Activated CD8-positive, alpha-beta memory T cell treated with anti-CD3 and anti-CD28 coated beads, Interleukin-2, amount 10 ng/mL, durations not matched to agents 7 days and 5 days (primary cell): ENCODE measurements at regions not wholly inside any gene's neighbourhood (a gene's known extent, or its start where the extent isn't known, plus 50 kb on each side); places are given as distances from the start of the nearest gene placed in this dataset.

Experiments used
- ATAC-seq: fragments of 150-1000 bp; cut with Tn5 transposase; one replicate; pipeline ENCODE4 v1.10.0; 2021; ENCODE audit warnings: moderate library complexity
- CTCF ChIA-PET: fragments of 350-600 bp; sonication (Branson Sonifier 250); formaldehyde crosslinking; loops from one replicate; lab custom pipeline; 2021; ENCODE audit warnings: antibody characterized with exemption; lab: Charles Lee
- DNase-seq: peaks from one replicate; pipeline ENCODE4 v3.0.0-alpha.2; 2020
- H3K27ac Mint-ChIP-seq: one replicate; pipeline ENCODE4 v1.8.0; 2021; ENCODE audit warnings: mild to moderate bottlenecking, mixed read lengths
- H3K27me3 Mint-ChIP-seq: one replicate; pipeline ENCODE4 v1.8.0; 2021; ENCODE audit warnings: mixed read lengths
- H3K36me3 Mint-ChIP-seq: one replicate; pipeline ENCODE4 v1.8.0; 2021; ENCODE audit warnings: mild to moderate bottlenecking, mixed read lengths
- H3K4me1 Mint-ChIP-seq: one replicate; pipeline ENCODE4 v1.8.0; 2021; ENCODE audit warnings: mixed read lengths
- H3K4me3 Mint-ChIP-seq: one replicate; pipeline ENCODE4 v1.8.0; 2021; ENCODE audit warnings: mild to moderate bottlenecking, moderate library complexity, mixed read lengths
- H3K9me3 Mint-ChIP-seq: one replicate; pipeline ENCODE4 v1.8.0; 2022; ENCODE audit warnings: low read depth, mixed read lengths

GRCh38 chr5:18032744-18033143, 398.5 kb downstream of the TAF11L14 start:
- Mint-ChIP-seq H3K4me3 (no peak overlapping the region), H3K9me3 (peaks cover 15% of the 10 kb centered on the region), H3K27ac (no peak overlapping the region), H3K36me3 (no peaks in the 10 kb centered on the region), H3K4me1 (no peaks in the 10 kb centered on the region), H3K27me3 (no peaks in the 10 kb centered on the region)
- CTCF ChIA-PET: no interaction called here
- no peak for ATAC-seq
- DNase-seq: no peak

DNA sequence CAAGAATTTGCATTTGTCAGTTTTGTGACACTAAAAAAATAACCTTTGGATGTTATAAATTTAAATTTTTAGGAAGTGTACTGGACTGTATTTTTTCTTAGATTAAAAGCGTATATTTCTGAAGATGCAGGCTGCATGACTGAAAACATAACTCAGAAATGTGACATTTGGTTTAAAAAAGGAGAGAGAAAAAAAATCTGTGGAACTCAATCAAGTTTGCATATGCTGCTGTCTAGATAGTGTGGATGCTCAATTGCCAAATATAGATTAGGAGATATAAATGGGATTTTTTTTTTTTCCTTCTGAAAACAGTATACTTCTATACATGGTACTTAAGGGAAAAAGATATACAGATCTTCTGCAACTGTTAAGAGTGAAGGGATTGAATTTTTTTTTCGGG, 402.3 kb downstream of the TAF11L14 start:
- no peak for ATAC-seq
- H3K36me3 Mint-ChIP-seq: no peaks in the 10 kb centered on the region
- no peaks in the 10 kb centered on the region for H3K27me3 Mint-ChIP-seq
- H3K4me1 Mint-ChIP-seq: no peaks in the 10 kb centered on the region
- no peak overlapping the region for H3K27ac Mint-ChIP-seq
- no peak overlapping the region for H3K4me3 Mint-ChIP-seq
- CTCF ChIA-PET: no interaction called here
- H3K9me3 Mint-ChIP-seq: peaks cover 13% of the 10 kb centered on the region
- no peak for DNase-seq

DNA sequence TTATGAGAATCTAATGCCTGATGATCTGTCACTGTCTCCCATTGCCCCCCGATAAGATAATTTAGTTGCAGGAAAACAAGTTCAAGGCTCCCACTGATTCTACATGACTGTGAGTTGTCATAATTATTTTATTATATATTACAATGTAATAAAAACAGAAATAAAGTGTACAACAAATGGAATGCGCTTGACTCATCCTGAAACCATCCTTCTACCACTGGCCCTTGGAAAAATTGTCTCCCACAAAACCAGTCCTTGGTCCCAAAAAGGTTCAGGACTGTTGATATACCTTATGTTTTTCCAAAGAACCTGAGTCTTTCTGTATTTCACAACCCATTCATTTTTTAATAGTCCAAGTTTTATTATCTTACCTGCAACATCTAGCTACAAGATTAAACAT, 403.5 kb downstream of the TAF11L14 start:
- Mint-ChIP-seq H3K27me3 (no peaks in the 10 kb centered on the region), H3K4me3 (no peak overlapping the region), H3K9me3 (peaks cover 3% of the 10 kb centered on the region), H3K27ac (no peak overlapping the region), H3K36me3 (no peaks in the 10 kb centered on the region), H3K4me1 (no peaks in the 10 kb centered on the region)
- no peak for ATAC-seq
- CTCF ChIA-PET: no interaction called here
- DNase-seq: no peak

GRCh38 chr5:18043344-18043743, 409.1 kb downstream of the TAF11L14 start:
- Mint-ChIP-seq H3K36me3 (no peaks in the 10 kb centered on the region), H3K4me1 (no peaks in the 10 kb centered on the region), H3K27ac (no peak overlapping the region), H3K27me3 (no peaks in the 10 kb centered on the region), H3K9me3 (peaks cover 2% of the 10 kb centered on the region), H3K4me3 (no peak overlapping the region)
- CTCF ChIA-PET: no interaction called here
- DNase-seq (no peak), ATAC-seq (no peak)

DNA sequence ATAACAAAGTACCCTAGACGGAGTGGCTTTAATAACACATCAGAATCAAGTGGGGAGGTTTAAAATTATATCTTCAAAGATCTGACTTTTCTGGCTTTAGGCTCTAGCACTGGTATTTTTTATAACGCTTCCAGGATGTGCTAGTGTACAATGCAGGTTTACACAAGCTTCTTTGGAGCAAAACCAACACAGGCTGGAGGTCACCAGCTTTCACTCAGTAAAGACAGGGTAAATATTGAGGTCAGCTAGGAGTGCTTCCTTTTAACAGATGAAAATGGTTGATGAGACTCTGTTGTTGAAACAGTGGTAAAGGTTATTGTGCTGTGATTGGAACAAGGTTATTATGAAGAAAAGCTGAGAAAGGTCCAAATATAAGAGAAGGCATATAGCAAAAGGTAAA, 414.2 kb downstream of the TAF11L14 start:
- ATAC-seq (no peak), DNase-seq (no peak)
- Mint-ChIP-seq H3K27me3 (no peaks in the 10 kb centered on the region), H3K27ac (no peak overlapping the region), H3K9me3 (peaks cover 8% of the 10 kb centered on the region), H3K36me3 (no peaks in the 10 kb centered on the region), H3K4me3 (no peak overlapping the region), H3K4me1 (no peaks in the 10 kb centered on the region)
- CTCF ChIA-PET: no interaction called here

DNA sequence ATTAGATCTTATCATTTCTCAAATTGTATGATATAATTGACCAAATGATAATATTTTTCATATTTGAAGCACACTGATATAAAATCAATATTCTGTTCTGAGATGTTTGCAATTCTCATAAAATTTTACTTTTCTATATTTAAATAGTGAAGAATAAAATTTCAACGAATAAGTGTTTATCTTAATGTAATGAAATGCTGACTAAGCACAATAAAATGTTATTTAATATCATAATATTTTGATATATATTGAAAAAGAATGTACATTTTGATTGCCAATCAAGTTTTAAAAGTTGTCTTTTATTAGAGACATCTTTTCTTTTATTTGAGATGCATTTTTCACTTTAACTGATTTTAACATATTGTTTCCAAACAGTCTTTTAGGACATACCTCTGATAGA, 416.1 kb downstream of the TAF11L14 start:
- ATAC-seq (no peak), DNase-seq (no peak)
- no peak overlapping the region for H3K27ac Mint-ChIP-seq
- CTCF ChIA-PET: no interaction called here
- no peaks in the 10 kb centered on the region for H3K36me3 Mint-ChIP-seq
- H3K4me3 Mint-ChIP-seq: no peak overlapping the region
- H3K27me3 Mint-ChIP-seq: no peaks in the 10 kb centered on the region
- peaks cover 13% of the 10 kb centered on the region for H3K9me3 Mint-ChIP-seq
- H3K4me1 Mint-ChIP-seq: no peaks in the 10 kb centered on the region

GRCh38 chr5:18050776-18051175, 416.5 kb downstream of the TAF11L14 start:
- no peak for DNase-seq
- no peak overlapping the region for H3K27ac Mint-ChIP-seq
- no peak overlapping the region for H3K4me3 Mint-ChIP-seq
- H3K36me3 Mint-ChIP-seq: no peaks in the 10 kb centered on the region
- no peak for ATAC-seq
- H3K9me3 Mint-ChIP-seq: peaks cover 15% of the 10 kb centered on the region
- no peaks in the 10 kb centered on the region for H3K27me3 Mint-ChIP-seq
- no peaks in the 10 kb centered on the region for H3K4me1 Mint-ChIP-seq
- CTCF ChIA-PET: no interaction called here

DNA sequence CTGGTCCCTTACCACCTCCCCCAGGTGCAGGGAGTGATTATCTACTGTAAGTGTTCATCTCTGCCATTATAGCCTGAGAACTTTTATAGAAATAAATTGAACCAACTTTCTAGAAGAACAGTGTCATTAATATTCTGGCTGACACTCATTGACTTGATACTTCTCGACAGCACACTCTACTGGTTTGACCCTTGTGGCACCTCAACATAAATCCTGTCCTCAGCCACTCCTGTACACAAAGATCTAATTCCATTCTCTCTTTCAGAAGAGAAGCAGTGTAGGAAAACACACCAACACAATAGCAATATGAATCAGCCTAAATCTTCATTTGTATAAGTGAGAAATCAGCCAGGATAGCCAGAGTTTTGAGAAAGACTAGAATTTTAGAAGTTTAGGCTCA, 417.7 kb downstream of the TAF11L14 start:
- ATAC-seq: no peak
- H3K27me3 Mint-ChIP-seq: no peaks in the 10 kb centered on the region
- H3K4me1 Mint-ChIP-seq: no peaks in the 10 kb centered on the region
- no peak overlapping the region for H3K27ac Mint-ChIP-seq
- H3K4me3 Mint-ChIP-seq: no peak overlapping the region
- CTCF ChIA-PET: no interaction called here
- no peak for DNase-seq
- H3K36me3 Mint-ChIP-seq: no peaks in the 10 kb centered on the region
- peaks cover 15% of the 10 kb centered on the region for H3K9me3 Mint-ChIP-seq

GRCh38 chr5:18052569-18052968, 418.3 kb downstream of the TAF11L14 start:
- Mint-ChIP-seq H3K4me3 (no peak overlapping the region), H3K9me3 (peaks cover 15% of the 10 kb centered on the region), H3K27me3 (no peaks in the 10 kb centered on the region), H3K4me1 (no peaks in the 10 kb centered on the region), H3K36me3 (no peaks in the 10 kb centered on the region), H3K27ac (no peak overlapping the region)
- ATAC-seq (no peak), DNase-seq (no peak)
- CTCF ChIA-PET: no interaction called here

DNA sequence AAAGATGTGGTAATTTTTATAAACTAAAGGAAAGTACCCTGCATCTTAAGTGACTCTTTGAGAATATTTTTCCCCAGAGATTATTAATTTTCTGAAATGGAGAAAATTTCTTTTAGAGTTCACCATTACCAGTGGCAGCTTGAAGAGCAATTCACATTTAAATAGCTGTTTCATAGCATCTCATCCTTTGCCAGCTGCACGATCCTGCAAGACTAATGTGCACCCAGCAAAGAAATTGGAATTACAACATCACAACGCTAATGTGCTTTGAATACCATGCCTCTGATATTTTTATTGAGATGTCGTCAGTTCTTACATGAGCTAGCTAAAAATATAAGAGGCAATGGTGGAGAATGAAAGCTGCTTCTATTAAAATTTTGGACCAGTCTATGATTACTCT, 423.5 kb downstream of the TAF11L14 start:
- H3K27ac Mint-ChIP-seq: no peak overlapping the region
- CTCF ChIA-PET: no interaction called here
- H3K36me3 Mint-ChIP-seq: no peaks in the 10 kb centered on the region
- DNase-seq (no peak), ATAC-seq (no peak)
- H3K9me3 Mint-ChIP-seq: peaks cover 12% of the 10 kb centered on the region
- H3K4me1 Mint-ChIP-seq: no peaks in the 10 kb centered on the region
- no peaks in the 10 kb centered on the region for H3K27me3 Mint-ChIP-seq
- no peak overlapping the region for H3K4me3 Mint-ChIP-seq

DNA sequence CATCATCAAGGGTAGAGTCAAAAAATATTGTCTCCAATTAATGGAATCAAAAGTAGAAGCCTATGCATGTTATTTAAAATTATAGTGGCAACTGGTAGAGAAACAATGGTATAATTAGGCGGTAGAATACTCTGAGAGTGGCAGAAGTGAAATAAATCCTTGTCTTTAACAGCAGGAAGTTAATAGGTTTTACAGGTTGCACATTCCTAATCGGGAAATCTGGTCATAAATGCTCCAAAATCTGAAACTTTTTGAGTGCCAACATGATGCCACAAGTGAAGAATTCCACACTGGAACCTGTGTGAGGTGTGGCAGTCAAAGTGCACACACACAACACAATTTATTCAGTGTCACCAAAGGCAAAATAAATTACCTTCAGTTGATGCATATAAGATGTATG, 433.4 kb downstream of the TAF11L14 start:
- DNase-seq (no peak), ATAC-seq (no peak)
- CTCF ChIA-PET: no interaction called here
- H3K27ac Mint-ChIP-seq: no peak overlapping the region
- no peaks in the 10 kb centered on the region for H3K36me3 Mint-ChIP-seq
- peaks cover 10% of the 10 kb centered on the region for H3K9me3 Mint-ChIP-seq
- no peak overlapping the region for H3K4me3 Mint-ChIP-seq
- no peaks in the 10 kb centered on the region for H3K4me1 Mint-ChIP-seq
- H3K27me3 Mint-ChIP-seq: no peaks in the 10 kb centered on the region

DNA sequence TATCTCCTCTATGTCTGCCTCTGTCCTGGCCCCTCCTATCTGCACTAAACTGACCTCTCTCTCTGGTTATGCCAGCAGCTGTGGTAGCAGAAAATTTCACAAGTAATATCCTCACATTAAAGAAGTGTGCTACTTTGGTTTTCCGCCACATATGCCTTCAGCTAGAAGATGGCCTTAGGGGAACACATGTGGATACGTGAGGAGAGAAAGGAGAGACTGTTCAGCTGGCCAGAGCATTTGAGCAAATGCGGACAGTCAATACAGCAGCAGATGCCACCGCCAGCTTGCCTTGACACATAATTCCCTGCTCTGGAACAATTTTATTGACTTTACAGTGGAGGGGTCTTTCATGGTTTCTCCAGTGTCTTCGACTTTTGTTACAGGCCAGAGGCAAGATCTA, 434.6 kb downstream of the TAF11L14 start:
- CTCF ChIA-PET: no interaction called here

GRCh38 chr5:18069790-18070189, 435.5 kb downstream of the TAF11L14 start:
- Mint-ChIP-seq H3K4me1 (no peaks in the 10 kb centered on the region), H3K27me3 (no peaks in the 10 kb centered on the region), H3K27ac (no peak overlapping the region), H3K4me3 (no peak overlapping the region), H3K36me3 (no peaks in the 10 kb centered on the region), H3K9me3 (peaks cover 10% of the 10 kb centered on the region)
- no peak for ATAC-seq
- CTCF ChIA-PET: no interaction called here
- DNase-seq: no peak

More for the DNA sequence above, 434.6 kb downstream of the TAF11L14 start:
- H3K9me3 Mint-ChIP-seq: peaks cover 10% of the 10 kb centered on the region
- DNase-seq (no peak), ATAC-seq (no peak)
- H3K4me1 Mint-ChIP-seq: no peaks in the 10 kb centered on the region
- H3K4me3 Mint-ChIP-seq: no peak overlapping the region
- no peaks in the 10 kb centered on the region for H3K36me3 Mint-ChIP-seq
- no peaks in the 10 kb centered on the region for H3K27me3 Mint-ChIP-seq
- no peak overlapping the region for H3K27ac Mint-ChIP-seq

GRCh38 chr5:18072600-18072999, 438.3 kb downstream of the TAF11L14 start:
- CTCF ChIA-PET: no interaction called here
- no peaks in the 10 kb centered on the region for H3K36me3 Mint-ChIP-seq
- H3K4me3 Mint-ChIP-seq: no peak overlapping the region
- no peaks in the 10 kb centered on the region for H3K4me1 Mint-ChIP-seq
- no peaks in the 10 kb centered on the region for H3K27me3 Mint-ChIP-seq
- ATAC-seq (no peak), DNase-seq (no peak)
- peaks cover 7% of the 10 kb centered on the region for H3K9me3 Mint-ChIP-seq
- H3K27ac Mint-ChIP-seq: no peak overlapping the region

DNA sequence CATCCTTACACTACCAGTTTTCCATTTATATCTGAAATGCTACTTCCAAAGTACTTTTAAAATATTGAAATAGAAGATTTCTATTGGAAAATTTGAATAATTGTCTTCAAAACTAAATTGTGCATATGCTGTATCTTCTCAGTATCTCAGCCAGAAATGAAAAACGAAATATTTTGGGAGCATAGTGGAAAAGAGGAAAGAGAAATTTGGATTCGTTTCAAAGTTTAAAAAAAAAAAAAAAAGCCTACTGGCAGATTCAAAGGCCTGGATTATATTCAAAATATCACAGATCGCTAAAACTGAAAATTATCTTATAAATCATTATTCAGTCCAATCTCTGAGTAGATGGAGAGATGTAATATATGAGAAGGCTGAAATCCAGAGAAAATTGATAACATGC, 440.7 kb downstream of the TAF11L14 start:
- Mint-ChIP-seq H3K27me3 (no peaks in the 10 kb centered on the region), H3K4me3 (no peak overlapping the region), H3K36me3 (no peaks in the 10 kb centered on the region), H3K9me3 (peaks cover 9% of the 10 kb centered on the region), H3K27ac (no peak overlapping the region), H3K4me1 (no peaks in the 10 kb centered on the region)
- ATAC-seq (no peak), DNase-seq (no peak)
- CTCF ChIA-PET: no interaction called here
